Neural crest cell (in vitro differentiated cells): ENCODE measurements at regions not wholly inside any gene's neighbourhood (a gene's known extent, or its start where the extent isn't known, plus 50 kb on each side); places are given as distances from the start of the nearest gene placed in this dataset.

Experiments used
- DNase-seq: peaks from one replicate; pipeline ENCODE4 v3.0.0; 2021; ENCODE audit warnings: low read depth, mixed read lengths, low spot score
- H3K27ac Mint-ChIP-seq: one replicate; pipeline ENCODE4 v1.8.0; 2021; ENCODE audit warnings: mild to moderate bottlenecking, mixed read lengths; ENCODE audit not compliant: unreplicated experiment
- H3K27me3 Mint-ChIP-seq: 2 replicates; pipeline ENCODE4 v1.8.0; 2021; ENCODE audit warnings: low read depth, mild to moderate bottlenecking, mixed read lengths
- H3K36me3 Mint-ChIP-seq: 2 replicates; pipeline ENCODE4 v1.8.0; 2021; ENCODE audit warnings: low read depth, mild to moderate bottlenecking, mixed read lengths
- H3K4me1 Mint-ChIP-seq: 2 replicates; pipeline ENCODE4 v1.8.0; 2021; ENCODE audit warnings: mixed read lengths
- H3K4me3 Mint-ChIP-seq: one replicate; pipeline ENCODE4 v1.8.0; 2021; ENCODE audit warnings: mild to moderate bottlenecking, mixed read lengths
- H3K9me3 Mint-ChIP-seq: 2 replicates; pipeline ENCODE4 v1.8.0; 2021; ENCODE audit warnings: mixed read lengths
- TF ChIP-seq, protein P1 (sequence below): fragments of 200-600 bp; sonication (generic); conservative IDR thresholded peaks from 2 replicates; pipeline ENCODE4 v1.5.0; 2021; ENCODE audit warnings: antibody characterized with exemption, mild to moderate bottlenecking

DNA sequence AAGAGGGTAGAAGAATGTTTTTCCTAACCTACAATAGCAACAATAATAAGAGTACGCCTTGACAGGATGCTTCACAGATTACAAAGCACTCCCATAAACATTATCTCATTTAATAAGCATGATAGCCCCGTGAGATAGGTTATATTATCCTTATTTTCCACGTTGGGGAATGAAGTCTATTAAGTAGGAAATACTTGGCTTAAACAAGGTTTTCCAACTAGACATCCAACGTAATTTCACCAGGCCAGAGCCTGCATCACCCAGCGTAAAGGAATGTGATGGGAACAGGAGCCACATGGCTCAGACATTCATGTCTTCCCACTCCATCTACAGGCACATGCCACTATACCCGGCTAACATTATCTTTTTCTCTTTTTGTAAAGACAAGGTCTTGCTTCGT is 223.4 kb upstream of the AMIGO2 start:
- TF ChIP-seq, protein P1, sequence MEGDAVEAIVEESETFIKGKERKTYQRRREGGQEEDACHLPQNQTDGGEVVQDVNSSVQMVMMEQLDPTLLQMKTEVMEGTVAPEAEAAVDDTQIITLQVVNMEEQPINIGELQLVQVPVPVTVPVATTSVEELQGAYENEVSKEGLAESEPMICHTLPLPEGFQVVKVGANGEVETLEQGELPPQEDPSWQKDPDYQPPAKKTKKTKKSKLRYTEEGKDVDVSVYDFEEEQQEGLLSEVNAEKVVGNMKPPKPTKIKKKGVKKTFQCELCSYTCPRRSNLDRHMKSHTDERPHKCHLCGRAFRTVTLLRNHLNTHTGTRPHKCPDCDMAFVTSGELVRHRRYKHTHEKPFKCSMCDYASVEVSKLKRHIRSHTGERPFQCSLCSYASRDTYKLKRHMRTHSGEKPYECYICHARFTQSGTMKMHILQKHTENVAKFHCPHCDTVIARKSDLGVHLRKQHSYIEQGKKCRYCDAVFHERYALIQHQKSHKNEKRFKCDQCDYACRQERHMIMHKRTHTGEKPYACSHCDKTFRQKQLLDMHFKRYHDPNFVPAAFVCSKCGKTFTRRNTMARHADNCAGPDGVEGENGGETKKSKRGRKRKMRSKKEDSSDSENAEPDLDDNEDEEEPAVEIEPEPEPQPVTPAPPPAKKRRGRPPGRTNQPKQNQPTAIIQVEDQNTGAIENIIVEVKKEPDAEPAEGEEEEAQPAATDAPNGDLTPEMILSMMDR: no peak
- H3K27me3 Mint-ChIP-seq: no peaks in the 10 kb centered on the region
- no peaks in the 10 kb centered on the region for H3K36me3 Mint-ChIP-seq
- no peak overlapping the region for H3K4me3 Mint-ChIP-seq
- DNase-seq: no peak
- H3K9me3 Mint-ChIP-seq: peaks cover 3% of the 10 kb centered on the region
- peaks cover 11% of the 10 kb centered on the region for H3K4me1 Mint-ChIP-seq
- no peak overlapping the region for H3K27ac Mint-ChIP-seq

DNA sequence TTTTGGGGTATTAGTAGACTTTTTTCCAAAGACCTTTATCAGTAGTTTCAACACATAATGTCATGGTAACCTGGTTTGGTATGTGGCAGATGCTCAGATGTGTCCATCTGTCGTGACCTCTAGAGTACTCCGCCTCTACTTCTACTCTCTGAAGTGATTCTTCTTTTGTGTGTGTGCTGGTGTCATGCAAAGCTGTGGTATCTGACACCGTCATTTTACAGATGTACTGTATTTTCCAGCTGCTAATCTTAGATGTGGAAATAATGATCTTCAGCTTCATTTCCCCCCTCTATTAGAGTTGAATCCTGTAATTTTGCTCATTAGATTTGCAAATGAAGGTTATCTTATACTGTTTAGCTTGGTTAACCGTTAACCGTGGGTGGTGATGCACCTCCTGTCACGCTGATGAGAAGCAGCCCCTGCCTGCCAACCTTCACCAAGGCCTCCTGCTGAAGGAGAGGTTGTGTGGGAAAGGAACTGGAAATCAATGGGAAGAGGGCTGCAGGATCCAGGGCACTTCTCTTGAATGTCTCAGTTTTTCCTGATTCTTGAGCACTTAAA is 222.4 kb upstream of the AMIGO2 start:
- Mint-ChIP-seq H3K9me3 (peaks cover 3% of the 10 kb centered on the region), H3K27ac (peak overlapping the region; percentile 70), H3K36me3 (no peaks in the 10 kb centered on the region), H3K4me3 (no peak overlapping the region), H3K27me3 (no peaks in the 10 kb centered on the region), H3K4me1 (peaks cover 11% of the 10 kb centered on the region)
- DNase-seq: no peak
- TF ChIP-seq, protein P1: no peak

DNA sequence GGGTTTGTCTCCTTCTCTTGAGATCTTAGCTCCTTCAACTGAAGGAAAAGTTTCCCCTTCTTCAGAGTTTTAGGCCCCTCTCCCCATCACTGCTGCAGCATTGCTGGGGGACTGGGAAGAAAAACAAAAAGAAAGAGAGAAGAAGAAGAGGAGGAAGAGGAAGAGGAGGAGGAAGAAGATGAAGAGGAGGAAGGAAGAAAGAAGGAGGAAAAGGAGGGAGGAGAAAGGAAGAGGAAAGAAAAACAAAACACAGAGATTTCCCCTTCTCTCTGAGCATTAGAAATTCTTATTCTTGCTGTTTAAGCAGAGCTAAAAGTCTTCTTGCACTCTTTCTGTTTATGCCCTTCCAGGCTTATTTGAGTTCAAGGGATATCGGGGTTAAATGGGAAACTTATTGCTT is 219.8 kb upstream of the AMIGO2 start:
- Mint-ChIP-seq H3K36me3 (no peaks in the 10 kb centered on the region), H3K27me3 (no peaks in the 10 kb centered on the region), H3K4me1 (peaks cover 11% of the 10 kb centered on the region), H3K27ac (no peak overlapping the region), H3K9me3 (peaks cover 3% of the 10 kb centered on the region), H3K4me3 (no peak overlapping the region)
- DNase-seq: no peak
- TF ChIP-seq, protein P1: no peak

DNA sequence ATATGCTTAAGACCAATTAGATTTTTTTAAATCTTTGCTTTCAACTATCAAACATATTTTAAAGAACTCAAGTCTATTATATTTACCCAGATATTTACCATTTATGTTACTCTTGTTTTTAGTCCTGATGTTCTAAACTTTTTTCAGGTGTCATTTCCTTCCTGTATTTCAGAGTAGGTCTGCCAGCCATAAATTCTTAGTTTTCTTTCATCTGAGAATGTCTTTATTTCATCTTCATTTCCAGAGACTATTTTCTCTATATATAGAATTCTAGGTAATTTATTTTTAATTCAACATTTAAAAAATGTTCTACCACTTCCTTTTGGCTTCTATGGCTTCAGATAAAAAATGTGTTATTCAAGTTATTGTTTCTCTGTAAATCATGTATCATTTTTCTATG is 218.2 kb upstream of the AMIGO2 start:
- Mint-ChIP-seq H3K27me3 (no peaks in the 10 kb centered on the region), H3K36me3 (no peaks in the 10 kb centered on the region), H3K9me3 (peaks cover 3% of the 10 kb centered on the region), H3K4me1 (peaks cover 11% of the 10 kb centered on the region), H3K4me3 (no peak overlapping the region), H3K27ac (no peak overlapping the region)
- TF ChIP-seq, protein P1: no peak
- no peak for DNase-seq

DNA sequence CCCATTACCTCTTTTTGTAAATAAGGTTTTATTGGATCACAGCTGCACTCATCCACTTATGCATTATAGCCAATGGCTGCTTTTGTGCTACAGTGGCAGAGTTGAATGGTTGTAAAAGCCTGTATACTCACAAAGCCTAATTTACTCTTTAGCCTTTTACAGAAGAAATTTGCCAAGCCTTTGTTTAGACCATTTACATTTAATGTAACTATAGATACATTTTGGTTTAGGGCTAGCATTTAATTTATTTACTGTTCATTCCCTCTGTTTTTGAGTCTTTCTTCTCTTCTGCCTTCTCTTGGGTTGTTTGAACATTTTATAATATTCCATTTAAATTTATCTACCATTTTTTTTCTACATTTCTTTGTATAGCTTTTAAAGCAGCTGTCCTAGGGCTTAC is 217.1 kb upstream of the AMIGO2 start:
- TF ChIP-seq, protein P1: no peak
- Mint-ChIP-seq H3K9me3 (peaks cover 3% of the 10 kb centered on the region), H3K4me1 (peaks cover 4% of the 10 kb centered on the region), H3K4me3 (no peak overlapping the region), H3K27me3 (no peaks in the 10 kb centered on the region), H3K36me3 (no peaks in the 10 kb centered on the region), H3K27ac (no peak overlapping the region)
- DNase-seq: no peak
